Osteoblast (primary cell): ENCODE measurements at regions not wholly inside any gene's neighbourhood (a gene's known extent, or its start where the extent isn't known, plus 50 kb on each side); places are given as distances from the start of the nearest gene placed in this dataset.

Experiments
- DNase-seq: peaks from one replicate; pipeline ENCODE4 v3.0.0; 2011; ENCODE audit warnings: low spot score, mixed read lengths; ENCODE audit not compliant: insufficient read length; ENCODE audit errors: missing footprints
- H2AFZ ChIP-seq: 2 replicates; pipeline ENCODE4 v1.6.0; 2011; ENCODE audit warnings: mild to moderate bottlenecking, low read length
- H3K27ac ChIP-seq: 2 replicates; pipeline ENCODE4 v1.5.1; 2011; ENCODE audit warnings: mild to moderate bottlenecking, low read depth, low read length, moderate library complexity
- H3K27me3 ChIP-seq: 2 replicates; pipeline ENCODE4 v1.6.0; 2012; ENCODE audit warnings: mild to moderate bottlenecking, control low read depth, inconsistent platforms, low read length, moderate library complexity; ENCODE audit not compliant: insufficient read depth
- H3K36me3 ChIP-seq: 2 replicates; pipeline ENCODE4 v1.5.1; 2011; ENCODE audit warnings: mild to moderate bottlenecking, low read length, control low read depth, moderate library complexity; ENCODE audit not compliant: insufficient read depth
- H3K4me1 ChIP-seq: 2 replicates; pipeline ENCODE4 v1.5.1; 2011; ENCODE audit warnings: mild to moderate bottlenecking, low read length, control low read depth, moderate library complexity; ENCODE audit not compliant: insufficient read depth
- H3K4me2 ChIP-seq: 2 replicates; pipeline ENCODE4 v1.6.0; 2011; ENCODE audit warnings: mild to moderate bottlenecking, low read length; ENCODE audit not compliant: insufficient read depth
- H3K4me3 ChIP-seq: fragments of 200-600 bp; sonication (generic); 3 replicates; pipeline ENCODE4 v1.5.1; 2012; ENCODE audit warnings: mild to moderate bottlenecking, low read length, inconsistent platforms; ENCODE audit not compliant: insufficient read depth
- H3K79me2 ChIP-seq: 2 replicates; pipeline ENCODE4 v1.6.0; 2012; ENCODE audit warnings: mild to moderate bottlenecking, low read length, control low read depth, inconsistent platforms; ENCODE audit not compliant: insufficient read depth
- H3K9me3 ChIP-seq: 2 replicates; pipeline ENCODE4 v1.5.1; 2011; ENCODE audit warnings: low read depth, low read length, control low read depth
- H4K20me1 ChIP-seq: 2 replicates; pipeline ENCODE4 v1.6.0; 2012; ENCODE audit warnings: mild to moderate bottlenecking, low read length, control low read depth; ENCODE audit not compliant: insufficient read depth
- CTCF ChIP-seq: IDR thresholded peaks from 2 replicates; pipeline ENCODE4 v1.5.1; 2011; ENCODE audit warnings: mild to moderate bottlenecking, low read depth, low read length, moderate library complexity; ENCODE audit errors: extremely low read depth

GRCh38 chr11:107092667-107093066 is 74.4 kb upstream of the GUCY1A2 start:
- Histone ChIP-seq H3K27ac (no peak overlapping the region), H3K36me3 (no peaks in the 10 kb centered on the region), H3K79me2 (no peaks in the 10 kb centered on the region), H2AFZ (no peak overlapping the region), H4K20me1 (no peaks in the 10 kb centered on the region), H3K4me1 (no peaks in the 10 kb centered on the region), H3K9me3 (no peaks in the 10 kb centered on the region), H3K27me3 (no peaks in the 10 kb centered on the region), H3K4me3 (no peak overlapping the region), H3K4me2 (no peak overlapping the region)
- TF ChIP-seq CTCF, result no peak
- DNase-seq, result no peak

- peaks cover 4% of the 10 kb centered on the region for H3K9me3 ChIP-seq
These were observed 60.1 kb upstream of the GUCY1A2 start for GRCh38 chr11:107078375-107078774.

GRCh38 chr11:107076832-107077231 is 58.6 kb upstream of the GUCY1A2 start:
- no peak overlapping the region for H3K4me2 ChIP-seq
- TF ChIP-seq CTCF, result no peak
- H2AFZ ChIP-seq, result no peak overlapping the region
- H3K4me3 ChIP-seq, result no peak overlapping the region
- no peaks in the 10 kb centered on the region for H3K36me3 ChIP-seq
- H3K27ac ChIP-seq, result no peak overlapping the region
- H3K79me2 ChIP-seq, result no peaks in the 10 kb centered on the region
- no peaks in the 10 kb centered on the region for H3K4me1 ChIP-seq
- H3K27me3 ChIP-seq, result no peaks in the 10 kb centered on the region
- H3K9me3 ChIP-seq, result peaks cover 4% of the 10 kb centered on the region
- DNase-seq, result no peak
- no peaks in the 10 kb centered on the region for H4K20me1 ChIP-seq

More at GRCh38 chr11:107078375-107078774, 60.1 kb upstream of the GUCY1A2 start:
- no peaks in the 10 kb centered on the region for H3K27me3 ChIP-seq
- DNase-seq, result no peak
- H3K79me2 ChIP-seq, result no peaks in the 10 kb centered on the region
- H2AFZ ChIP-seq, result no peak overlapping the region
- H3K27ac ChIP-seq, result no peak overlapping the region
- H3K4me2 ChIP-seq, result no peak overlapping the region
- no peaks in the 10 kb centered on the region for H4K20me1 ChIP-seq
- H3K4me3 ChIP-seq, result no peak overlapping the region
- no peaks in the 10 kb centered on the region for H3K4me1 ChIP-seq
- no peaks in the 10 kb centered on the region for H3K36me3 ChIP-seq
- no peak for TF ChIP-seq CTCF

- H3K36me3 ChIP-seq, result no peaks in the 10 kb centered on the region
- no peak for DNase-seq
- no peaks in the 10 kb centered on the region for H3K9me3 ChIP-seq
- no peaks in the 10 kb centered on the region for H4K20me1 ChIP-seq
- H3K4me2 ChIP-seq, result no peak overlapping the region
- H2AFZ ChIP-seq, result no peak overlapping the region
- no peak overlapping the region for H3K27ac ChIP-seq
- H3K79me2 ChIP-seq, result no peaks in the 10 kb centered on the region
- H3K4me1 ChIP-seq, result no peaks in the 10 kb centered on the region
- no peak overlapping the region for H3K4me3 ChIP-seq
- TF ChIP-seq CTCF, result no peak
- no peaks in the 10 kb centered on the region for H3K27me3 ChIP-seq
These were observed 52.9 kb upstream of the GUCY1A2 start for GRCh38 chr11:107071129-107071528.
